Limb (tissue), 2 donors: ENCODE measurements at regions not wholly inside any gene's neighbourhood (a gene's known extent, or its start where the extent isn't known, plus 50 kb on each side); places are given as distances from the start of the nearest gene placed in this dataset.

Experiments used
- DNase-seq, 2 donors: peaks; one replicate each; pipeline ENCODE4 v3.0.0-alpha.2; 2016; ENCODE audit errors: extremely low spot score in 2 of 2

GRCh38 chr13:34657716-34658115, 284.4 kb upstream of the NBEA start:
- DNase-seq: no peak

GRCh38 chr13:34667286-34668218, 274.5 kb upstream of the NBEA start:
- DNase-seq: no peak

- DNase-seq: peak in 1 of 2 donors; percentile 61
Observed at GRCh38 chr13:34671137-34671536, 270.9 kb upstream of the NBEA start.

GRCh38 chr13:34672631-34673030, 269.4 kb upstream of the NBEA start:
- DNase-seq: no peak

GRCh38 chr13:34675626-34676025, 266.4 kb upstream of the NBEA start:
- no peak for DNase-seq

GRCh38 chr13:34678154-34678553, 263.9 kb upstream of the NBEA start:
- no peak for DNase-seq

- no peak for DNase-seq
Observed at GRCh38 chr13:34681405-34681955, 260.6 kb upstream of the NBEA start.

GRCh38 chr13:34695063-34695462, 247.0 kb upstream of the NBEA start:
- DNase-seq: no peak

- no peak for DNase-seq
Observed at GRCh38 chr13:34696296-34696695, 245.8 kb upstream of the NBEA start.

- DNase-seq: no peak
Observed at GRCh38 chr13:34696741-34697140, 245.3 kb upstream of the NBEA start.

- no peak for DNase-seq
Observed at GRCh38 chr13:34698945-34699344, 243.1 kb upstream of the NBEA start.

- no peak for DNase-seq
Observed at GRCh38 chr13:34700155-34700554, 241.9 kb upstream of the NBEA start.

- DNase-seq: no peak
Observed at GRCh38 chr13:34701919-34702318, 240.2 kb upstream of the NBEA start.

- DNase-seq: no peak
Observed at GRCh38 chr13:34708566-34709313, 233.3 kb upstream of the NBEA start.

GRCh38 chr13:34719060-34719875, 222.8 kb upstream of the NBEA start:
- no peak for DNase-seq

GRCh38 chr13:34720618-34721017, 221.5 kb upstream of the NBEA start:
- no peak for DNase-seq

- DNase-seq: no peak
Observed at GRCh38 chr13:34721631-34722595, 220.2 kb upstream of the NBEA start.

- DNase-seq: peak in 1 of 2 donors; percentile 63
Observed at GRCh38 chr13:34722922-34723321, 219.1 kb upstream of the NBEA start.

GRCh38 chr13:34730961-34731360, 211.1 kb upstream of the NBEA start:
- no peak for DNase-seq

- no peak for DNase-seq
Observed at GRCh38 chr13:34731486-34731885, 210.6 kb upstream of the NBEA start.
